ENCODE measurements at regions not wholly inside any gene's neighbourhood (a gene's known extent, or its start where the extent isn't known, plus 50 kb on each side); places are given as distances from the start of the nearest gene placed in this dataset.

GRCh38 chr2:65532326-65532725, 99.9 kb upstream of the SPRED2 start:
- Histone ChIP-seq H3K36me3 (no peaks in the 10 kb centered on the region), H3K4me1 (no peaks in the 10 kb centered on the region), H3K9me3 (no peaks in the 10 kb centered on the region), H3K4me3 (no peak overlapping the region), H3K27me3 (no peaks in the 10 kb centered on the region), H3K27ac (no peak overlapping the region)
- no peak for ATAC-seq
- TF ChIP-seq POLR2AphosphoS5 (IDR thresholded peaks at IDR 0.05) = no peak
- WGBS, 2 donors (ENCODE audit: low coverage in 1 of 2) = 94 to 100% methylated on average over 2 to 3 of the region's 3 CpGs

GRCh38 chr2:65530547-65531320, 98.3 kb upstream of the SPRED2 start:
- Histone ChIP-seq H3K27me3 (no peaks in the 10 kb centered on the region), H3K4me3 (no peak overlapping the region), H3K4me1 (no peaks in the 10 kb centered on the region), H3K36me3 (no peaks in the 10 kb centered on the region), H3K27ac (no peak overlapping the region), H3K9me3 (no peaks in the 10 kb centered on the region)
- WGBS, 2 donors (ENCODE audit: low coverage in 1 of 2) = 79 to 100% methylated on average over 3 of the region's 5 CpGs
- TF ChIP-seq EP300 (IDR thresholded peaks at IDR 0.05) = no peak
- TF ChIP-seq POLR2AphosphoS5 (IDR thresholded peaks at IDR 0.05) = no peak
- TF ChIP-seq CTCF (IDR thresholded peaks at IDR 0.05) = no peak
- TF ChIP-seq POLR2A (IDR thresholded peaks at IDR 0.05) = no peak
- ATAC-seq = no peak

GRCh38 chr2:65529419-65529818, 97.0 kb upstream of the SPRED2 start:
- Histone ChIP-seq H3K36me3 (no peaks in the 10 kb centered on the region), H3K27ac (no peak overlapping the region), H3K4me3 (no peak overlapping the region), H3K27me3 (no peaks in the 10 kb centered on the region), H3K9me3 (no peaks in the 10 kb centered on the region), H3K4me1 (no peaks in the 10 kb centered on the region)
- ATAC-seq = no peak
- no peak for TF ChIP-seq POLR2AphosphoS5 (IDR thresholded peaks at IDR 0.05)
- no peak for TF ChIP-seq POLR2A (IDR thresholded peaks at IDR 0.05)
- no peak for TF ChIP-seq CTCF (IDR thresholded peaks at IDR 0.05)
- no peak for TF ChIP-seq EP300 (IDR thresholded peaks at IDR 0.05)
- 56 to 65% methylated on average over 4 of the region's 5 CpGs for WGBS, 2 donors (ENCODE audit: low coverage in 1 of 2)

- no peaks in the 10 kb centered on the region for H3K36me3 ChIP-seq
- no peak overlapping the region for H3K27ac ChIP-seq
- TF ChIP-seq EP300 (IDR thresholded peaks at IDR 0.05) = no peak
- TF ChIP-seq POLR2A (IDR thresholded peaks at IDR 0.05) = no peak
- no peak for TF ChIP-seq CTCF (IDR thresholded peaks at IDR 0.05)
- no peak for TF ChIP-seq POLR2AphosphoS5 (IDR thresholded peaks at IDR 0.05)
- no peaks in the 10 kb centered on the region for H3K9me3 ChIP-seq
- no peaks in the 10 kb centered on the region for H3K27me3 ChIP-seq
- 100% methylated on average over 1 of the region's 1 CpG; no CpG with 5 or more reads in 1 of the 2 donors for WGBS, 2 donors (ENCODE audit: low coverage in 1 of 2)
- H3K4me3 ChIP-seq = no peak overlapping the region
- no peaks in the 10 kb centered on the region for H3K4me1 ChIP-seq
- ATAC-seq = no peak
These were observed 95.8 kb upstream of the SPRED2 start for GRCh38 chr2:65528241-65528574.

GRCh38 chr2:65527451-65528240, 95.2 kb upstream of the SPRED2 start:
- H3K27me3 ChIP-seq = no peaks in the 10 kb centered on the region
- ATAC-seq = no peak
- 61 to 92% methylated on average over 2 to 3 of the region's 4 CpGs for whole genome bisulfite sequencing, 2 donors (ENCODE audit: low coverage in 1 of 2)
- H3K4me3 ChIP-seq = no peak overlapping the region
- no peak overlapping the region for H3K27ac ChIP-seq
- no peaks in the 10 kb centered on the region for H3K36me3 ChIP-seq
- H3K9me3 ChIP-seq = no peaks in the 10 kb centered on the region
- no peaks in the 10 kb centered on the region for H3K4me1 ChIP-seq
- TF ChIP-seq POLR2A (IDR thresholded peaks at IDR 0.05) (no peak), EP300 (IDR thresholded peaks at IDR 0.05) (no peak), POLR2AphosphoS5 (IDR thresholded peaks at IDR 0.05) (no peak), CTCF (IDR thresholded peaks at IDR 0.05) (no peak)

Measured in gastroesophageal sphincter (tissue), 4 donors.